ENCODE measurements at regions not wholly inside any gene's neighbourhood (a gene's known extent, or its start where the extent isn't known, plus 50 kb on each side); places are given as distances from the start of the nearest gene placed in this dataset.

DNA sequence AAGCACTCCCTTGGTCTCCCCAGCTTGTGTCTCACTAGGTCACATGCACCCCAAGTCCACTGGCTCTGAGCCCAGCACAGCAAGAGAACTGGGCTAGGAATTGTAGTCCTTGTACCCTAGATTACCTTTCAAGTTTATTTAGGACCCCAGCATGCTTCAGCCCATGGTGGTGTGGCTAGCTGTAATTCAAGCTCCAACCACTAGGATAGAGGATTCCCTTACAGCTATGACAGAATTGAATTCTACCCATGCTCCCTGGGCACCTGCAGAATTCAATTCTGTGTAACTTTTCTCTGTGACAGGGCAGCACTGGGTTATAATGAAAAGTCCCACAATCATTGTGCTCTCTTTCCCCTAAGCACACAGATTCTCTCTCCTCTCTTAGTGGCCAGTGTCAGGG, 253.8 kb upstream of the DMD start:
- Histone ChIP-seq H3K9me3 (no peaks in the 10 kb centered on the region), H3K4me2 (no peak overlapping the region), H3K4me3 (no peak overlapping the region), H3K4me1 (no peaks in the 10 kb centered on the region), H3K27ac (no peak overlapping the region)
- CTCF ChIA-PET, result no interaction called here
- POLR2A ChIA-PET, result no interaction called here
- no peak for FAIRE-seq
- TF ChIP-seq SREBF2 (IDR thresholded peaks at IDR 0.05), result no peak
- no peak for TF ChIP-seq NR3C1 (IDR thresholded peaks at IDR 0.05)
- no peak for ATAC-seq
- no peak for DNase-seq (ENCODE audit: low read depth in 1 of 2, low spot score in 1 of 2)

DNA sequence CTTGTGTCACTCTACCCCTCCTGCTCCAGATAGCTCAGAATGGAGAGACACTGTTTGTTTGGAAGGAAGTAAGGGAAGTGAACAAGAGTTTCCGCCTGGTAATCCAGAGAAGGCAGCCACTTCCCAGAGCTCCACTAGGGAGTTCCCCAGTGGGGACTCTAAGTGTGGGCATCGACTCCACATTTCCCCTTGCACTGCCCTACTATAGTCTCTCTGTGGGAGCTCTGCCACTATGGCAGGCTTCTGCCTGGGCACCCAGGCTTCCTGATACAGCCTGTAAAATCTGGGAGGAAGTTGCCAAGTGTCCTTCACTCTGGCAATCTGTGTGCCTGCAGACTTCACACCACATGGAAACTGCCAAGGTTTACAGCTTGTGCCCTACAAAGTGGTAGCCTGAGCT, 245.8 kb upstream of the DMD start:
- Histone ChIP-seq H3K4me2 (no peak overlapping the region), H3K9me3 (no peaks in the 10 kb centered on the region), H3K27ac (no peak overlapping the region), H3K4me3 (no peak overlapping the region), H3K4me1 (no peaks in the 10 kb centered on the region)
- ATAC-seq, result no peak
- ChIA-PET CTCF (no interaction called here), POLR2A (no interaction called here)
- no peak for DNase-seq (ENCODE audit: low read depth in 1 of 2, low spot score in 1 of 2)
- no peak for TF ChIP-seq HOXA7 (CRISPR knock-in tag; IDR thresholded peaks at IDR 0.05)
- TF ChIP-seq RCOR1 (IDR thresholded peaks at IDR 0.05; ENCODE audit: low read depth, low read length), result no peak
- TF ChIP-seq POLR2AphosphoS2 (conservative IDR thresholded peaks at IDR 0.05; ENCODE audit: low read length), result no peak
- TF ChIP-seq NPAS2 (CRISPR knock-in tag; IDR thresholded peaks at IDR 0.05; ENCODE audit: borderline replicate concordance), result no peak
- TF ChIP-seq HOXB5 (CRISPR knock-in tag; IDR thresholded peaks at IDR 0.05), result no peak
- TF ChIP-seq HMGXB4 (CRISPR knock-in tag; IDR thresholded peaks at IDR 0.05; ENCODE audit: borderline replicate concordance), result no peak
- TF ChIP-seq FOXS1 (CRISPR knock-in tag; IDR thresholded peaks at IDR 0.05), result no peak
- TF ChIP-seq TP53 (CRISPR knock-in tag; IDR thresholded peaks at IDR 0.05), result no peak
- TF ChIP-seq ELK1 (IDR thresholded peaks at IDR 0.05; ENCODE audit: low read depth, low read length), result no peak
- no peak for TF ChIP-seq EP300 (IDR thresholded peaks at IDR 0.05)
- WGBS (ENCODE audit: missing lambda C conversion rate), result 42% methylated on average over 2 of the region's 2 CpGs
- no peak for FAIRE-seq

GRCh38 chrX:33447285-33447684, 235.9 kb upstream of the DMD start:
- DNase-seq (ENCODE audit: low read depth in 1 of 2, low spot score in 1 of 2) (no peak), FAIRE-seq (no peak), ATAC-seq (no peak)
- no peak overlapping the region for H3K27ac ChIP-seq
- no peaks in the 10 kb centered on the region for H3K9me3 ChIP-seq
- no peak overlapping the region for H3K4me3 ChIP-seq
- ChIA-PET CTCF (interaction anchor here (1.3 kb wide), 1 partner anchor 13 kb away, joined by 4 read pairs; no protein-coding TSS in a partner anchor), POLR2A (no interaction called here)
- H3K4me1 ChIP-seq, result no peaks in the 10 kb centered on the region
- H3K4me2 ChIP-seq, result no peak overlapping the region
- 4% methylated on average over 3 of the region's 3 CpGs for WGBS (ENCODE audit: missing lambda C conversion rate)
- TF ChIP-seq HMGXB4 (CRISPR knock-in tag; IDR thresholded peaks at IDR 0.05; ENCODE audit: borderline replicate concordance) (no peak), ZFP36 (IDR thresholded peaks at IDR 0.05; ENCODE audit: borderline replicate concordance, partially characterized antibody) (no peak), CBX8 (IDR thresholded peaks at IDR 0.05) (no peak), CEBPB (IDR thresholded peaks at IDR 0.05) (no peak), GATA3 (IDR thresholded peaks at IDR 0.05; ENCODE audit: borderline replicate concordance) (no peak), RAD21 (conservative IDR thresholded peaks at IDR 0.05 in 1 of 2, IDR thresholded peaks at IDR 0.05 in 1 of 2) (no peak), POLR2AphosphoS2 (conservative IDR thresholded peaks at IDR 0.05; ENCODE audit: low read length) (no peak), MAFK (IDR thresholded peaks at IDR 0.05; ENCODE audit: partially characterized antibody) (no peak), MYC (IDR thresholded peaks at IDR 0.05; ENCODE audit: borderline replicate concordance, low read length) (no peak), JUN (IDR thresholded peaks at IDR 0.05) (no peak), CHD2 (IDR thresholded peaks at IDR 0.05; ENCODE audit: low read length, partially characterized antibody) (no peak), HOXB13 (CRISPR knock-in tag; IDR thresholded peaks at IDR 0.05; ENCODE audit: low read depth) (no peak)

All from A549 (cell line).